Neural progenitor cell (in vitro differentiated cells): ENCODE measurements at regions not wholly inside any gene's neighbourhood (a gene's known extent, or its start where the extent isn't known, plus 50 kb on each side); places are given as distances from the start of the nearest gene placed in this dataset.

ENCODE experiments used
- EZH2 ChIP-seq: fragments of 200-600 bp; sonication (generic); IDR thresholded peaks from 2 replicates; pipeline ENCODE4 v1.6.1; 2017; ENCODE audit warnings: antibody characterized with exemption, mild to moderate bottlenecking, moderate library complexity
- EZH2phosphoT487 ChIP-seq: fragments of 200-600 bp; sonication (generic); IDR thresholded peaks from 2 replicates; pipeline ENCODE4 v1.6.1; 2017; ENCODE audit warnings: antibody characterized with exemption
- TF ChIP-seq, protein P1 (sequence below): fragments of 200-600 bp; sonication (generic); IDR thresholded peaks from 2 replicates; pipeline ENCODE4 v1.5.1; 2017; ENCODE audit warnings: antibody characterized with exemption, mild to moderate bottlenecking

DNA sequence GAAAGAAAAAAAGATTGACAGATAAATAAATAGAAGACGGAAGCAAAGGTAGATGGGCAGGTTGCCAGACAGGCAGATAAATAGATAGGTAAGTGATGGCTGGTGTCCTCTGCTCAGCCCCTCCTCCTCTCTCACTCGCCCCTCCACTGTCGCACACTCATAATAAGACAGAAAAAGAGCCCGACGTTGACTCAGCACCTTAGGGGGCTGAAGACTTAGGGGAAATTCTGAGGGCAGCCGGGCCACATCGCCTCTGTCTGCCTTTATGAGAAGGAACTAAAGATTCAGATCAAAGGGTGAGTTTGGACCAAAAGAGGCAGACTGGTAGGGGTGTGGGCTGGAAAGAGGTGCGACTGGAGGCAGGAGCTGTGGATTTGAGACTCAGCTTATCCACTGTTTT is 158.1 kb upstream of the IGSF21 start:
- TF ChIP-seq EZH2phosphoT487 = no peak
- TF ChIP-seq, protein P1, sequence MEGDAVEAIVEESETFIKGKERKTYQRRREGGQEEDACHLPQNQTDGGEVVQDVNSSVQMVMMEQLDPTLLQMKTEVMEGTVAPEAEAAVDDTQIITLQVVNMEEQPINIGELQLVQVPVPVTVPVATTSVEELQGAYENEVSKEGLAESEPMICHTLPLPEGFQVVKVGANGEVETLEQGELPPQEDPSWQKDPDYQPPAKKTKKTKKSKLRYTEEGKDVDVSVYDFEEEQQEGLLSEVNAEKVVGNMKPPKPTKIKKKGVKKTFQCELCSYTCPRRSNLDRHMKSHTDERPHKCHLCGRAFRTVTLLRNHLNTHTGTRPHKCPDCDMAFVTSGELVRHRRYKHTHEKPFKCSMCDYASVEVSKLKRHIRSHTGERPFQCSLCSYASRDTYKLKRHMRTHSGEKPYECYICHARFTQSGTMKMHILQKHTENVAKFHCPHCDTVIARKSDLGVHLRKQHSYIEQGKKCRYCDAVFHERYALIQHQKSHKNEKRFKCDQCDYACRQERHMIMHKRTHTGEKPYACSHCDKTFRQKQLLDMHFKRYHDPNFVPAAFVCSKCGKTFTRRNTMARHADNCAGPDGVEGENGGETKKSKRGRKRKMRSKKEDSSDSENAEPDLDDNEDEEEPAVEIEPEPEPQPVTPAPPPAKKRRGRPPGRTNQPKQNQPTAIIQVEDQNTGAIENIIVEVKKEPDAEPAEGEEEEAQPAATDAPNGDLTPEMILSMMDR = no peak
- TF ChIP-seq EZH2 = no peak
